Kidney glomerular epithelial cell (primary cell): ENCODE measurements at regions not wholly inside any gene's neighbourhood (a gene's known extent, or its start where the extent isn't known, plus 50 kb on each side); places are given as distances from the start of the nearest gene placed in this dataset.

ENCODE experiments used
- DNase-seq: peaks from one replicate; lab custom pipeline; 2025; lab: John Stamatoyannopoulos, UW

GRCh38 chr12:111222027-111222414, 146.9 kb downstream of the PHETA1 start:
- no peak for DNase-seq

DNA sequence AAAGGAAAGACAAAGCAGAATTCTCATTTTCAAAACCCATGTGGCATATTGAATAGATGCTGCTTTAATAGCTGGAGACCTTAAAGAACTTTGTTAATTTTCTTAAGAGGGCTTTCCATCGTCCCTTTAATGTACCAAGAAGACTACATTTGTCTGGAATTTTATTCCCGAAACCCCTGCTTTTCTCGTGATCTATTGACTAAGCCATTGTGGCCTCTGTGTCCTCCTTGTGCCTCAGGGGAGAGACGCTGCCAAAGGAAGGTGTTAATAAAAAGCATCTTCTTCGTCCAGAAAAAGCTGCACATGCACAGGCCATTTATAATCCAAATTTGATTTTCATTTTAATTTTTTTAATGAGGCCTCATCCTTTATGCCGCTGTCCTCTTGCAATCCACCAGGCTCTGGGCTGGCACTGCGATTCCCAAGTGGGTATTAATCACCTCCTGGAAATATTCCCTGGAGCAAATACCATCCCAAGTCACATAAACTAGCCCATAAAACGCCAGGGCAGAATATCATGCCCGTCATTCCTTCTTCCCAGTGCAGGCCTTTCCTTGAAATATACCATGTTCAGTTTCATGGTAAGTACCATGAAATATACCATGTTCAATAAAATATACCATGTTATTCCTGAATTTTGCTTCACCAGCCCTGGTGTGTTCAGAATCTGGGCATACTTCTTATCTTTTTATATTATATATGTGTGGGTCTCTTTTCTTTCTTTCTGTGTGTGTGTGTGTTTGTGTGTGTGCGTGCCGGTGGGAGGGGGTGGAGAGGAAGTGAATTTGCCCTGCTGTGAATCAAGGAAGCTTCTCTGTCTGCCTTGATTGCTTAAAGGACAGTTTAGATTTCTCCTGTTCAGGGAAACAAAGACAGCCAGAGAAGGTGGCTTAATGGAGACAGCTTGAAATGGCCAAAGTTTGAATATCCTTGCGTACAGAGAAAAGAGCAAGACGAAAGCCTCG, 147.6 kb downstream of the PHETA1 start:
- no peak for DNase-seq

DNA sequence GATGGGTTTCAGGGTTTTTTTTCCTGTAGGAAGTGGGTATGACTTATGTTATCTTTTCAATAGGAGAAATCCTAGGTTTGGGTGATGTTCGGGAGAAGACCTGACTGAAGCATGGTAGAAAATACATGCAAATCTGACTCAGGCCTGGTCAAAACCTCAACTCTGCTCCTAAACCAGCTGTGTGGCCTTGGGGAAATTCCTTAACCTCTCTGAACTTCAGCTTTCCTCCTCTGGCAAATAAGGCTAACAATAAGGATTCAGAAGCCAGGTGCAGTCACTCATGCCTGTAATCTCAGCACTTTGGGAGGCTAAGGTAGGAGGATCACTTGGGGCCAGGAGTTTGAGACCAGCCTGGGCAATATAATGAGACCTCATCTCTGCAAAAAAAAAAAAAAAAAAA, 148.5 kb downstream of the PHETA1 start:
- no peak for DNase-seq

- no peak for DNase-seq
These were observed 149.5 kb downstream of the PHETA1 start for GRCh38 chr12:111219440-111219839.

DNA sequence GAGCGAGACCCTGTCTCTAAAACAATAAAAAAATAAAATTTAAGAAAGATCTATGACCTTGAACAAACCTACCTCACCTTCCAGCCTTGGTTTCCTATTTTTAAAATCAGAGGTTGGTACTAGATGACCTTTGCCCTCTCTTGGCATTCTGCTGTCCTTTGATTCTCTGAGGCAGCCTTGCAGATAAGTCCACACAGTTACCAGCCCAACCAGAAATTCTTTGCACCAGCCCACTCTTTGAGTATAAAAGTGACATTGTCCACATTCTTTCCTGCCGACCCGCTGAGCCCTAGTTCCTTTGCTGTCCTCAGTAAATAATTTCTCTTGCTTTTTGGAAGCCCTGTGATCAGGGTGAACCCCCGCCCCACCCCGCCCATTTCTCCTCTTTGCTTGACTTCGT, 150.4 kb downstream of the PHETA1 start:
- DNase-seq, result no peak

DNA sequence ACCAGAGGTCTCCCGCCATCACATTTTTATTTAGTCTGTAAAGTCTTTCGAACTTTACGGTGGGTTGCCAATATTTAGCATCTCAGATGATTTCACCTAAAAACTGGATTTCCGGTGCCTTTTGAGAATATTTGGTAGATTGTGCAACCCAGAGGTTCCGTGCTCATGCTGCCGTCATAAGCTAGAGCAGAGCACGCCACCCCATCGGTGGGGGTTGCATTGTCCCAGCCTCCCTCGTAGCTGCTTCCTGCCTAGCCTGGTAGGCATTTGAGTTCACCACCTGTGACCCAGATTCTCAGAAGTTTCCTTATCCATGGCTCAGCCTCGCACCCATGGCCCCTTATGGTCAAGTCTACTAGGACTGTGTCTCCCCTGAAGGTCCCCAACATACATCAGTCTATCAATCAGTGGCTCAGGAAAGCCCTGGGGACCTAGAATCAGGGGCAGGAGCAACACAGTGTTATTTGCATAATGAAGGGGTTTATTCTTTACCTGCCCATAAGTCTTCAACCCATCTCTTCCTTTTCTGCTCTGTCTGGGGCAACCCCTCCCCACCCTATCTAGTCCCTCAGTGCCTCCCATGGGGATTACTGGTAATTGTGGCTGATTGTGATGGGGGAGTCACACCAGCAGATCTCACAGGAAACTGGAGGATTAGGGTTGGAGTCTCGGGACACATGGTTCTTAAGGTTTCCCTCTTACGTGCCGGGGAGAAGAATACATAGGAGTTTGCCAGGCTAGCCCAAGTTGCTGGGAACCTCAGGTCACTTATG, 152.3 kb downstream of the PHETA1 start:
- DNase-seq, result no peak

DNA sequence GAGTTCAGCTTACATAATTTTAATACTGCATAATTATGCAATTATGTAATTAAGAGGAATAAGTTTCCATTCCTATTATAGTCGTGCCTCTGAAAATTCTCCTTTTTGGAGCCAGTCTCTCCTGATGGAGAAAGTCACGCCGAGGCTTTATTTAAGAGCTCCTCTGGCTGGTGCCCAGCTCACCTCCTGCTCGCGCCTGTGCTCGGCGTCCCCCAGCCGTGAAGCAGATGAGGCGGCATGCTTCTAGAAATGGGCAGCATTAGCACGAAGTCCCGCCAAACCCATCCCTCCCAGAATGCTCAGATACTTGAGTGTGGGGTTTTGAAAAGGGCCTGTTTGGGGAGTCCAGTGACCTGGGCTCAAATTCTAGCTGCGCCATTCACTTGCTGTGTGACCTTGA, 153.0 kb downstream of the PHETA1 start:
- no peak for DNase-seq

DNA sequence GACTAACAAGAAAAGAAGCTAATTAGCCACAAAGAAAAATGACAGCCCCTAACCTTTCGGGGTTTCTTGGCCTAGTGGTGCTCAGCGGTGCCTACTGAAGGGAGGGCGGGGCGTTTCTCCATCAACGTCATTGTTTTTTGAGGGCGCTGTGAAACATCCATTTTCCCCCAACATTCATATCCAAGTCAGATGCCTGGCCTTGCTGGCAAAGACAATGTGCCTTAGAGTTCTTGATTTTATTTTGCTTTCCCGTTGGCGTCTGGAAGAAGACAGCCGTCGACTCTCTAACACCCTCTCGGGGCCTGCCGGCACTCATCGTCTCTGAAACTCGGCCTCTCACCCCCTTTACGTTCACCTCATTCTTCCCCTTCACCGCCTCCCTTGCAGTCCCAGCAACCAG, 154.5 kb downstream of the PHETA1 start:
- no peak for DNase-seq

GRCh38 chr12:111213561-111213960, 155.3 kb downstream of the PHETA1 start:
- no peak for DNase-seq

DNA sequence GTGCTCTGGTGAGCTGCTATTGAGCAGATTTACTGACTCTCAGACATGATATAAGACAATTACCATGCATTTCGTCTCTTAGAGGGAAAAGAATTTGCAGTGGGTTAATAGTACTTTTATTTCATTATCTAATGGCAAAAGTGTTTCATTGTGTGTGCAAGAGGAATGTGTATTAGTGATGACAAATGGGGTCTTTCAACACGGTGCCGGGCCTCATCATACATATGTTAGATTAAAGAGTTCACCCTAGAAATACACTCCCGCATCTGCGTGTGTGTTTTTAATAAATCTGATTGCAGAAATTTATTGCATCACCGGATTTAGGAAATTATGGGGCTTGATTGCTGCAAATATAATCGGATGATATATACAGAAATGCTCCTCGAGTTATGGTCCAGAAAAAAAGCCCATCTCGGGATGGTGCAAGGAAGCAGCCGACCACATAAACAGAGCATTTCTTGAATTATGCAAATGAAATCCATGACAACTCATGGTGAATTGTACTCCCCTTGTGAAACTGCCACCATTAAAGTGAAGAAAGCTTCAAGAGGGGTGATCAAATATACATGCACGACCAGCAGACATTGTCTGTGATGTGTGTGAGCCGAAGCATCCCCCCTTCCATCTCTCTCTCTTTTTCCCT, 156.0 kb downstream of the PHETA1 start:
- no peak for DNase-seq

DNA sequence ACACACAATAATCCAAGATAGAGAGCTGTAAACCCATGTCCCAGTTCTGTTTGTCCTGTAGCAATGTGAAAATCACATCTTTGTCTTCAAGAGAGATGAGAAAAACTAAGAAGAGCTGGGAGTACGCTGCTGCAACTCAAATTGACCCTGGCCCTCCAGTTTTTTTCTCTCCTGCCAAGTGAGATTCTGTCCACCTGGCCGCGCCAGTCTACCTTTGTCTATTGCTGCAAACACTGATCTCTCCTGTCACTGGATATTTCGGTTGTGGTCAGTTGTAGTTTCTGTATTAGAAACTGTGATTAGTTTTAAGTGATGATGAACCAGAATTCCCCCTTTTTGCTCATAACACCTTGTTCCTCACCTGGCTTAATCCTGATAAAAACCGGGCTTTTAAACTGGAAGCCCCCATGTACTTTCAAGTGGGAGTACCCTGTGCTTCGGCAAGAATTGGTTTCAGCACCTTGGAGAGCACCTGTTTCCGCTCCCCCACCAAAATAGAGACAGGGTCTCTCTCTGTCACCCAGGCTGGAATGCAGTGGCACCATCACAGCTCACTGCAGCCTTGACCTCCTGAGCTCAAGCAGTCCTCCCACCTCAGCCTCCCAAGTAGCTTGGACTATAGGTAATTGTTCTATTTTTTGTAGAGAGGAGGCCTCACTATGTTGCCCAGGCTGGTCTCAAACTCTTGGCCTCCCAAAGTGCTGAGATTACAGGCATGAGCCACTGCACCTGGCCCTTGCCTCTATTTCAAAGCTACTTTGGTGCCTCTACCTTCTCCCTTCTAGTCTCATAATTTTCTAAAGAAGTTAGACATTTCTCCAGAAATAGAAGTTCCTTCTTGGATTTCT, 156.8 kb downstream of the PHETA1 start:
- no peak for DNase-seq

- DNase-seq, result no peak
These were observed 159.1 kb downstream of the PHETA1 start for GRCh38 chr12:111209811-111210210.

GRCh38 chr12:111207761-111208160, 161.1 kb downstream of the PHETA1 start:
- no peak for DNase-seq

DNA sequence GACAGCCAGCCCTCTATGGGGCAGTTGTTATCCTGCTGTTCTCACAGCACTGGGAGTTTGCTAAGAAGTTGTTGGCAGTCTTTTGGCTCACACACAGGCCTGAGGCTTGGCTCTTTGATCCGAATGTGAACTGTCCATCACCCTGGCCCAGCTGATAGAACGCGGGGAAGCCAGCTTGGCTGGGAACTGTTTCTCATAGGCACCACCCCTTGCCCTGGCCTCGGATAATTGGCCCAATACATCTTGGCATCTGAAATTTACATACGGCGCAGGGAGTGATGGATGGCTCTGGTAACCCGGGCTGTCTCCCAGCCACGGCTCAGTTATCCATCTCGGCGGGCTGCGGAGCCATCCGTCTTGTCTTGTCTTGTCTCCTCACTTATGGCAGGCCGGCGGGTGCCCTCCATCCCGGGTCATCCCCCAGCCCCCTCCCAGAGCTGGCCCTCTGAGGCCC, 164.1 kb downstream of the PHETA1 start:
- no peak for DNase-seq

- DNase-seq, result no peak
These were observed 164.9 kb downstream of the PHETA1 start for GRCh38 chr12:111203969-111204368.

GRCh38 chr12:111203446-111203845, 165.4 kb downstream of the PHETA1 start:
- no peak for DNase-seq

GRCh38 chr12:111202237-111202915, 166.5 kb downstream of the PHETA1 start:
- DNase-seq, result no peak

DNA sequence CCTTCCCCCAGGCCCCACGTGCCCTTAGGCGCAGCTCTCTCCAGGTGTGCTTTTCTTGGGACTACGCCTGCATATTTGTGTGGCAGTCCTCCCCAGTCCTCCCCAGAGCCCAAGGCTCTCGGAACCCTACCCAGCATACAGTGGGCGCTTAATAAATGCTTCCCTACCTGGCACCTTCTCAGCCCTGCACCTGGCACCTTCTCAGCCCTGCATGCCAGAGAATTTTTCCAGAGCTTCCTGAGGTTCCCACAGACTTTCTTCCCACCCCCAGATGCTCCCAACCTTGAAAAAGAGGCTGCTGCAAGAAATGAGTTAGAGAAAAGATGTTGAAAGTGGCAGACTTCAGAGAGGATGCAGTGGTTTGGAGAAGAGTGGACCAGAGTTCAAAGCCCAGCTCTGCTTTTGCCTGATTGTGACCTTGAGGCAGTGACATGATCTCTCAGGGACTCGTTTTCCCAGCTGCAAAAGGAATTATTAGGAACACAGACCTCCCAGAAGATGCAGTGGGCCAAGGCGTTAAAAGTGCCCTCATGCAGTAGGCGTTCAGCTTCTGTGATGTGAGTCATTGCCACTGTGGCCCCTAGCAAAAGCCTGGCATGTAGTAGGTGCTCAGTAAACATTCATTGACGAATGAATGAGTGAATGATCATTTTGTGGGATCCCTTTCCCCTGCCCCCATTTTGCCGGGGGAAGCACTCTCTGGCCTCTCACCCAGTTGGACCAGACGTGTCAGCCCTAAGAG, 167.2 kb downstream of the PHETA1 start:
- DNase-seq, result no peak

DNA sequence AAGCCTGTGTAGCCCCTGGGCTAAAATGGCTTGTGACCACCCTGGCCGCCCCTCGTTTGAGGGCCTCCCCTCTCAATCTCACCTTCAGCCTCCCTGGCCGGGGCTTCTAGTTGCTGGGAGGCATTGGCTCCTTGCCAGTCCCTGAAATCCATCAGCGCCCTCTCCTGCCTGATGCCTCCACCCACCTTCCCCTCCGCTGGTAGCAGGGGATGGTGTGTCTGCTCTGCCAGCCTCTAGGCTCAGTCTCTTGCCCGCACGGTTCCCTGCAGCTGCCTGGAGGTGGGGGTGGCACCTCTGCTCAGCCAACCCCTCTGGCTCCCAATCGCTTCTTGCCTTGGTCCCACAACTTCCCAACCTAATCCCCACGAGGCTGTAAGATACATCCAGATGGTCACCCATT, 167.9 kb downstream of the PHETA1 start:
- no peak for DNase-seq

DNA sequence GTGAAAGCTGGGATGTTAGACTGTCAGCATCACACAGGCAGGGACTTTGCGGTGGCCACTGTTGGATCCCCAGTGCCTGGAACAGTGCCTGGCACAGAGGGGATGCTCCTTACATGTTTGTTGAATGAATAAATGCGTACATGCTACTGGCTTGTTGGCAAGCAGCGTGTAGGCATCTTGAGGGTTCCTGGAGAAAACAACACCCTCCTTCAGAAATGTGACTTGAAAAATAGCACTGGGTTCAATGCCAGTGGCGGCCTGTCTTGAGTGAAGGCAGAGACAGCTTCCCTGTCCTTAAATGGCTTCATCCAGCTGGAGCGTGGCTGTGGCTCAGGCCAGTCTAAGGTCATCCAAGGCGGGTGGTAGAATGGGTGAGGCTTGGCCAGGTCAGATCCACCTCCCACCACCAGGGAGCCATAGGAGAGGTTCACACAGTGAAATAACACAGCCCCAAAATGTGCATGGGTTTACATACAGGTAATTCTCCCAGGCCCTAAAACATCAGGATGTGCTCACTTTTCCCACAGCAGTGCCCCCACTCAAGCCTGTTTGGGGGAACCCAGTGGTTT, 171.4 kb downstream of the PHETA1 start:
- no peak for DNase-seq
